T-helper 2 cell treated with Interferon-gamma antibody and Interleukin-4, amounts not matched to agents 5 μg/mL and 100 μg/mL, for 36 hours (primary cell): ENCODE measurements at regions not wholly inside any gene's neighbourhood (a gene's known extent, or its start where the extent isn't known, plus 50 kb on each side); places are given as distances from the start of the nearest gene placed in this dataset.
"Not testable (repeated sequence)": the region's sequence is repeated elsewhere in the genome, so short reads cannot be mapped to it uniquely, and the experiment has no call there.

Experiments used
- DNase-seq: peaks from one replicate; pipeline ENCODE4 v3.0.0; 2021; ENCODE audit warnings: low spot score
- H3K27ac Mint-ChIP-seq: one replicate; pipeline ENCODE4 v1.8.0; 2021; ENCODE audit warnings: mild to moderate bottlenecking, mixed read lengths
- H3K27me3 Mint-ChIP-seq: one replicate; pipeline ENCODE4 v1.8.0; 2021; ENCODE audit warnings: low read depth, mixed read lengths
- H3K36me3 Mint-ChIP-seq: one replicate; pipeline ENCODE4 v1.8.0; 2021; ENCODE audit warnings: low read depth, mixed read lengths
- H3K4me1 Mint-ChIP-seq: one replicate; pipeline ENCODE4 v1.8.0; 2021; ENCODE audit warnings: low read depth, mixed read lengths
- H3K4me3 Mint-ChIP-seq: one replicate; pipeline ENCODE4 v1.8.0; 2022; ENCODE audit warnings: mild to moderate bottlenecking, moderate library complexity, mixed read lengths
- H3K9me3 Mint-ChIP-seq: one replicate; pipeline ENCODE4 v1.8.0; 2021; ENCODE audit warnings: mixed read lengths

DNA sequence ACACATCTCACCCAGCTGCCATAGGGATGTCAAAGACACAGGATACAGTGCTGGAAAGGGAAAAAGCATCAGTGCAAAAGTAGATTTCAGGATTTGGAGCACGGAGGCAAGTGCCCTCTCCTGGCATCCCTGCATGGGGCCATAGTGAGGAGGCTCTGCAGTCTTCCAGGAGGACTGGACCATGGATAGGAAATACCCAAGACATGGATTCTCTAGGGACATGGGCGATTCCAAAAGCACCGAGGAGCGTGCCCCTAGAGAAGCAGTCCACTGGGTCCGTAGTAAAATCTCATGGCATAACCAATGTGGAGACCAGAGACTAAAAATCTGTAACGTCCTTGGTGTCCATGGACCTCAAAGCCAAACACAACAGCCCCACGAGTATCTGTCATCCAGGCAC is 818.2 kb downstream of the KCNJ18 start:
- H3K36me3 Mint-ChIP-seq = peaks cover 2% of the 10 kb centered on the region
- H3K9me3 Mint-ChIP-seq = peaks cover 41% of the 10 kb centered on the region
- H3K4me3 Mint-ChIP-seq = no peak overlapping the region
- no peak overlapping the region for H3K27ac Mint-ChIP-seq
- H3K4me1 Mint-ChIP-seq = no peaks in the 10 kb centered on the region
- no peak for DNase-seq
- H3K27me3 Mint-ChIP-seq = no peaks in the 10 kb centered on the region

DNA sequence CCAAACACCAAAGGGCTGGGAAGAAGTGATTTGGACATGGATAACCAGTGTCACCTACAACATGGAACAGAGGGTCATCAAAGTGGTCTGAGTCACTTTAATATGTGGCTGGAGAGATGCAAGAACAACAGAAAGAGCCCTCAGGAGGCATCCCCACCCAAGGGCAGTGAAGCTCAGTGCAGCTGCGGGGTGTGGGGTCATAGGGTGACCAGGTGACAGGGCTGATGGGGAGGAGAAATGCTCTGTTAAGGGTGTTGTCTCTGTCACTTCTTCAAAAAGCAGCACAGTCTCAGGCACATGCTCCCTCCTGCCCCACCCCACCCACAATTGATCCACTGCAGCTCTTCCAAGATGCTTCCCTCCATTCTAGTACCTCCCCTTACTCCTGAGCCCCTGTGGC is 819.1 kb downstream of the KCNJ18 start:
- Mint-ChIP-seq H3K9me3 (peaks cover 41% of the 10 kb centered on the region), H3K27ac (no peak overlapping the region), H3K4me1 (no peaks in the 10 kb centered on the region), H3K27me3 (no peaks in the 10 kb centered on the region), H3K4me3 (no peak overlapping the region), H3K36me3 (no peaks in the 10 kb centered on the region)
- DNase-seq = no peak

DNA sequence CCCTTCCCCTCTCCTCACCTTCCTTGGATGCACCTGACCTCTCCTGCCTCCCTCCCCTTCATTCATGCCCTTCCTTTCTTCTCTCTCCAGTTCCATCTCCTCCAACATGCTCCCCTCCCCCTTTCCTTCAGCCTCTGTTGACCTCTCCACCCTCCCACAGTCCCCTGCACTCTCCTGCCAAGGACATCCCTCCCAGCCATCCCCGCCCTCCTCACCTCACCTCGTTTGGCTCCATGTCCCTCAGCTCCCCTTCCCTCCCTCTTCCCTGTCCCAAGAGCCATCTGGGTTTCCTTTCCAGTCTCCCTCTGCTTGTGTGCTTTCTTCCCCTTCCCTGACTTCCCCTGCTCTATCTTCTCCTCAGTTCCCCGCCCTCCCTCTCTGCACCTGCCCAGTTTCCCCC is 819.7 kb downstream of the KCNJ18 start:
- DNase-seq = no peak
- H3K9me3 Mint-ChIP-seq = peaks cover 42% of the 10 kb centered on the region
- no peaks in the 10 kb centered on the region for H3K27me3 Mint-ChIP-seq
- H3K36me3 Mint-ChIP-seq = no peaks in the 10 kb centered on the region
- no peak overlapping the region for H3K27ac Mint-ChIP-seq
- H3K4me3 Mint-ChIP-seq = no peak overlapping the region
- no peaks in the 10 kb centered on the region for H3K4me1 Mint-ChIP-seq

DNA sequence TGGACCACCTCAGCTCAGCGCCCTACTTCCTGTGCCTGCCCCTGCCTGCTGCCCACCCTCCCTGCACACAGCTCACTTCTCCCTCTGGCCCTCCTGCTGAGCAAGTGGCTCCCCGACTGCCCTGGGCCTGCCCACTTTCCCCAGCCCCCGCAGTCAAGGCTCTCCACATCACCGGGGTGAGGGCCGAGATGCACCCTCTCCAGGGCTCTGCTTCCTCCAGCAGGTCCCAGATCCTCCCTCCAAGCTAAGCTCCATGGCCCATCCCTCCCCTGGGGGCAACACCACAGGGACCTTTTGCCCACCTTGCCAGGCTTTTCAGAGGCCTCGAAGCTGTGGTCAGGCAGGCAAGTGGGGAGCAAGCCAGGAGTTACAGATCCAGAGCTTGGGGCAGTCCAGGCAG is 820.2 kb downstream of the KCNJ18 start:
- Mint-ChIP-seq H3K27ac (no peak overlapping the region), H3K4me1 (no peaks in the 10 kb centered on the region), H3K27me3 (no peaks in the 10 kb centered on the region), H3K36me3 (no peaks in the 10 kb centered on the region), H3K4me3 (no peak overlapping the region), H3K9me3 (peaks cover 42% of the 10 kb centered on the region)
- DNase-seq = no peak

DNA sequence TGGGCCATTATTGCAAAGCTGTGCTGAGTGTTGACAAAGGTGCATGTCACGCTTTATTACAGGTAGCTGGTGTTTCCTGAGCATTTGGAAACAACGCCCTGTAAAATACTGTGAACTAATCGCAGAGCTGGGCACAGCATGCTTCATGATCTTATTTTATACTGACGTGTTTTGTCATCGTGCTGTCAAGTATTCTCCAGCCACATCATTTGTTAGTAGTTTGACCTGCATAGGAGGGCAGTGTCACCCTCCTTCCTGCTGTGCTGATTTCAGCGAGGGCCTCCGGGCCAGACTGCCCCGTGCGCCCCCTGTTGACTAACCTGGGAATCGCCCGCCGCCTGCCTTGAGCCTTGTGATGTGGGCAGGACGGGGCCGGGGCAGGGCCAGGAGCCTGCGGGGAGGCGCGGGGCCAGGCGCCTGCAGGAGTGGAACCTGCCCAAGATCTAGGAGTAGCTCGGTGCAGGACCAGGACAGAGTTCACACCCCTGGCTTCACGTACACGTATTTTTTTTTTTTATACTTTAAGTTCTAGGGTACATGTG is 820.7 kb downstream of the KCNJ18 start:
- H3K36me3 Mint-ChIP-seq = no peaks in the 10 kb centered on the region
- H3K4me3 Mint-ChIP-seq = no peak overlapping the region
- no peaks in the 10 kb centered on the region for H3K27me3 Mint-ChIP-seq
- no peaks in the 10 kb centered on the region for H3K4me1 Mint-ChIP-seq
- H3K9me3 Mint-ChIP-seq = peaks cover 44% of the 10 kb centered on the region
- no peak for DNase-seq
- H3K27ac Mint-ChIP-seq = no peak overlapping the region

DNA sequence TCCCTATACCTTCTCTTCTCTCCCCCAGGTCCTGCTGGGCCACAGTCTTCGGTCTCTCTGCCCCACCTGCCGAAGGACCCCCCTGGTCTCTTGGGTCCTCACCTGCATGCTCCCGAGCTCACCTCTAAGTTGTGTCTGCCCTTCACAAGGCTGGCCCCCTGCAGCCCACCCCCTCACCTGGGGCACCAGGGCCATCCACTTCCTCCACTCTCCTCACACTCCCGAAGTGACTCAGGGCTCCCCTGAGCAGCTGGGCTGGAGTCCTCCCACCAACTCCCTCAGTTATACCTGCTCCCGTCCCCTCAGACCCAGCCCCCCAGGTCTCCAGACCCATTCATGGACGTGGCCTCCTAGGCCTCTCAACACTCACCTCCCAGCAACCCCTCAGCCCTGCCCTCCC is 822.0 kb downstream of the KCNJ18 start:
- DNase-seq = no peak
- Mint-ChIP-seq H3K27me3 (no peaks in the 10 kb centered on the region), H3K4me3 (no peak overlapping the region), H3K36me3 (no peaks in the 10 kb centered on the region), H3K9me3 (peaks cover 42% of the 10 kb centered on the region), H3K27ac (no peak overlapping the region), H3K4me1 (no peaks in the 10 kb centered on the region)

DNA sequence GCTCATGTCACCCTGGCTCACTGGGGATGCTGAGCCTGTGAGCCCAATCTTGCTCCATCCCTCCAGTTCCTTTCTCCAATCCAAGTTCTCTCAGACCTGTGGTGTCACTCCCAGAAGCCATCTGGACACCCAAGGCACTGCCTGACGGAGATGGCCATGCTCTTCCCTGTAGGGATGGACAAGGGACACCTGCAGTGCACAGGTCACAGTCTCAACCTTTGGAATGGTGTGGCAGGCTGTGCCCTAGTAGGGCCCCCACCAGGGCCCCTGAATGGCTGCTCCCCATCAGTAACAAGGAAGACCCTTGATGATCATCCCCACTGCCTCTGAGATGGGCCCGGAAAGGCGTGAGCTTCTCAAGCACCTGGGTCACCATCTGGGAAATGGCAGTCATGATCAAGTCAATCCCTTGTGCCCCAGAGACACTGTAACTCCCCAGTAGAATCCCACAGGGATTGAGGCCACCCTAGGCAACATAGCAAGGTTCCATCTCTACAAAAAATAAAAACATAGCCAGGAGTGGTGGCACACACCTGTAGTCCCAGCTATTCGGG is 822.5 kb downstream of the KCNJ18 start:
- Mint-ChIP-seq H3K27me3 (no peaks in the 10 kb centered on the region), H3K4me3 (no peak overlapping the region), H3K36me3 (no peaks in the 10 kb centered on the region), H3K27ac (no peak overlapping the region), H3K4me1 (no peaks in the 10 kb centered on the region), H3K9me3 (peaks cover 40% of the 10 kb centered on the region)
- DNase-seq = no peak

DNA sequence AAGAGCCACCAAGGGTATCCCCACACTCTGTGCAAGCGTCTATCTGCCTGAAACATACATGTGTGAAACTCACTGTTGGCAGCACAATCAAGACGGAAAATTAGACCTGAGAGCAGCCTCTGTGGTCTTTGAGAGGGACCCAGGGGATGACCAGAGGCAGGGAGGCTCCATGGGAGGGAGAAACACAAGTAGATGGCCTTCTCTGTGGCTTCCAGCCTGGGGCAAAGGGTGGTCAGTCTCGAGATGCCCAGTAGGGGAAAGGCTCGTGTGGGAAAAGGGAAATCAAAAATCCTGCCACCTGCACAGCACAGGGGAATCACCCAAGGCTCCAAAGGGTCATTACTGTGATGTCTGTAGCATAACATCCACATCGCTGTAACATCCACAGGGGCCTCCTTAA is 823.3 kb downstream of the KCNJ18 start:
- DNase-seq = no peak
- no peaks in the 10 kb centered on the region for H3K27me3 Mint-ChIP-seq
- H3K4me1 Mint-ChIP-seq = no peaks in the 10 kb centered on the region
- H3K4me3 Mint-ChIP-seq = no peak overlapping the region
- no peak overlapping the region for H3K27ac Mint-ChIP-seq
- H3K9me3 Mint-ChIP-seq = peaks cover 32% of the 10 kb centered on the region
- H3K36me3 Mint-ChIP-seq = no peaks in the 10 kb centered on the region

DNA sequence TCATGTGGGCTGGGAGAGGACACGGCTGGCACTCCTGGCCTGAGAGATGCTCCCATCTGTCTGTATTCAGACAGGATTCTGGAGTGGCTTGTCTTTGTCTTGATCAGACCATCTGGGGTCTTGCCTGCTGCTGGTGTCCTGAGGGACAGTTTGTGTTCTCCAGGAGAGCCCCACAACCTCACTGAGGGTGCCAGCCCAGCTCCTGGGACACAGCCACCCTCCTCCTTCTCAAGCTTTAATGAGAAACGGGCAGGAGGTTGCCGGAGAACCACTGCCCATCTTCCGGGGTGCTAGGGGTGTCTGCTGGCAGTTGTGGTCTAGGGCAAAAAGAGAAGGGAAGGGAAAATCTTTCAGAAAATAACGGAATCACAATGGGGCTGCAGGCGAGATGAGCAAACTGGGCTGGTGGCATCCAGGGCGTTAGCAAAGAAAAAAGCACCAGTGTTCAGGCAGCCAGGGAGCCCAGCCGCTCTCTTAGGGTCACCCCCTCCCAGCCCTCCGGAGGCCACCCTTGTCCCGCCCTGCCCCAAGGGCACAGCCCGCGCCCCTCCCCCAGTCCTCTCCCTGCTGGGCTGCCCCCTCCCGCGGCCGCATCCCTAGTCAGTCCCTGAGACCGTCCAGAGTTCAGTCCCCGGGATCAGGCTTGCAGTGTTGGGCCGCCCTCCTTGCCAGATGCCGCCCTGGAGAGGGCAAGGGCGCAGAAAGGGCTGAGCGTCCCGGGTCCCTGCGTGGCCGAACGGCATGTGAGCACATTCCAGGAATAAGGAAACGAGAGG is 824.7 kb downstream of the KCNJ18 start:
- Mint-ChIP-seq H3K36me3 (no peaks in the 10 kb centered on the region), H3K27ac (no peak overlapping the region), H3K4me1 (no peaks in the 10 kb centered on the region), H3K27me3 (no peaks in the 10 kb centered on the region), H3K9me3 (peaks cover 23% of the 10 kb centered on the region), H3K4me3 (no peak overlapping the region)
- no peak for DNase-seq

DNA sequence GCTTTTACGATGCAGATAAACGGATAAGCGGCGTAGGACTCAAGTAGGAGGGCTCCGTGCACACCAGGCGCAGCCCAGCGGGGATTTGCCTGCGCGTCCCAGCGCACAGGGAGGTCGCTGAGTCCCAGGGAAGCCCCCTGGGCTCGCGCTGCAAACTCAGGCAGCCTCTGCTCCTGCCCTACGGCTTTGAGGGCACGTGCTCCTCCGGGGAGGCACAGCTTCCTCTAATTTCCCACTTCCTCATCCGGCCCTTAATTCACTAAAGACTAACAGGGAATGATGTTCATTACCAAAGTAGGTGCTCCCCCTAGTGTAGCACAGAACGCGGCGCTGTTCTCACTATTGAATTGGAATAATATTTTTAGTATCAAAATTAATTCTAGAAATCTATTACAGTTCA is 825.4 kb downstream of the KCNJ18 start:
- Mint-ChIP-seq H3K4me1 (no peaks in the 10 kb centered on the region), H3K9me3 (peaks cover 23% of the 10 kb centered on the region), H3K27ac (no peak overlapping the region), H3K27me3 (no peaks in the 10 kb centered on the region), H3K4me3 (no peak overlapping the region), H3K36me3 (no peaks in the 10 kb centered on the region)
- no peak for DNase-seq

DNA sequence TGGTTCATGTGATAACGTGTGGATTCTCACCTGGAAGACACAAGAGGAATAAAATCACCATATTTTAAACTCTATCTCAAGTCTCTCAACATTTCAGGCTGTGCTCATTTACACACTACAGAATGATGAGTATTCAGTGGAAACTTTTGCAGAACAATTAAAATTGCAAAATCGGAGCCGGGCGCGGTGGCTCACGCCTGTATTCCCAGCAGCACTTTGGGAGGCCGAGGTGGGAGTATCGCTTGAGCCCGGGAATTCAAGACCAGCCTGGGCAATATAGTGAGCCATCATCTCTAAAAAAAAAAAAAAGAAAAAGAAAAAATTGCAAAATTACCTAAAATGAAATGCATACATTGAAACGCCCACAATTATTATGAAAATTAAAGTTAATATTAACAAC is 825.9 kb downstream of the KCNJ18 start:
- no peaks in the 10 kb centered on the region for H3K36me3 Mint-ChIP-seq
- H3K4me1 Mint-ChIP-seq = no peaks in the 10 kb centered on the region
- no peak overlapping the region for H3K27ac Mint-ChIP-seq
- H3K9me3 Mint-ChIP-seq = peaks cover 23% of the 10 kb centered on the region
- no peak overlapping the region for H3K4me3 Mint-ChIP-seq
- no peak for DNase-seq
- no peaks in the 10 kb centered on the region for H3K27me3 Mint-ChIP-seq

DNA sequence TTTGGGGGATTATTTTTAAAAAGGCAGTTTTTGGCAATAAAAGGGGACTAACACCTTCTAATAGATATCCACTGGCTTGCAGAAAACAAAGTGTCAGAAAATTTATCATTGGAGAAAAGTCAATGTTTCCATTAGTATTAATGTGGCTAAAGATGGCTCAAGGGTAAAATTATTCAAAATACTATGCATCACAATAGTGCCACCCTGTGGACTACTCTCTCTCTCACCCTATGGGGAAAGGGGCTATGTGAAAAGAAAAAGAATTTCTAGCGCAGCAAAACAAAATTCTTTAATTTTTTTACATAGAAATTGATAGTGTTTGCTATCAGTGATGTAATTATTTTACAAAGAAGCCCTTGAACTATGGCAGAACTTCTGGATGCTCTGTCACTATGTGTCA is 856.5 kb downstream of the KCNJ18 start:
- not testable (repeated sequence) for H3K27me3 Mint-ChIP-seq, DNase-seq, H3K4me1 Mint-ChIP-seq, H3K4me3 Mint-ChIP-seq, H3K36me3 Mint-ChIP-seq, H3K9me3 Mint-ChIP-seq, H3K27ac Mint-ChIP-seq

DNA sequence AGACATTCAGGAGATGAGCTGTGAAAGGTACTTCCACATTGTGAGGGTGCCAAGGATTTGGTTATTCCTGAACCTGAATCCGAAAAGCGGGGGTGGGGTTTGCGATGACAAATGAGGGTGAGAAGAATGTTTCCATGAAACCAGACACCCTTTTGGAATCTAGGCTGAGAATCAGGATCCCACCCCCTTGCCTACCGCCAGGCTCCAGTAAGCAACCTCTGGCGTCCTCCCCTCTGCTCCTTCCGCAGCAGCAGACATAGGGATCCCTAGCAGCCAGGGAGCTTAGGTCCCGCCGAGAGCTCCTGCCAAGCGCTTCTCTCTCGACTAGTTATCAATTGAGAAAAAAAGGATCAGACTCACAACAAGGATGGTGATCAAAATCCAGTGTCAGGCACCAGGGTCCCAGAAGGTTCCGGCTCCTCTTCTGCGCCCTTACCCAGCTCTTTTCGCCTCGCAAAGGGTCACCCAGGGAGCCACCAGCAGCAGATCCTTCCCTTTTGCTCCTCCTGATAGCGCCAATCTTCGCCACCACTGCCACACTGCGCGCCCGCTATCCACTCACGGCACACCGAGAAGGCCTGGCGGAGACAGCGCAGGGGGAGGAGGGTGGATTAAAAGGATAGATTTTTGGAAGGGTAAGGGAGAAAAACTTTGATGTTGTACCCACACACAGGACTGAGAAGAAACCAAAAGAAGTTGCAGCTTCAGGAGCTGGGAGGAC is 859.5 kb downstream of the KCNJ18 start:
- not testable (repeated sequence) for H3K4me3 Mint-ChIP-seq, H3K27ac Mint-ChIP-seq, H3K4me1 Mint-ChIP-seq, DNase-seq, H3K27me3 Mint-ChIP-seq, H3K36me3 Mint-ChIP-seq
- peaks cover 14% of the 10 kb centered on the region for H3K9me3 Mint-ChIP-seq

DNA sequence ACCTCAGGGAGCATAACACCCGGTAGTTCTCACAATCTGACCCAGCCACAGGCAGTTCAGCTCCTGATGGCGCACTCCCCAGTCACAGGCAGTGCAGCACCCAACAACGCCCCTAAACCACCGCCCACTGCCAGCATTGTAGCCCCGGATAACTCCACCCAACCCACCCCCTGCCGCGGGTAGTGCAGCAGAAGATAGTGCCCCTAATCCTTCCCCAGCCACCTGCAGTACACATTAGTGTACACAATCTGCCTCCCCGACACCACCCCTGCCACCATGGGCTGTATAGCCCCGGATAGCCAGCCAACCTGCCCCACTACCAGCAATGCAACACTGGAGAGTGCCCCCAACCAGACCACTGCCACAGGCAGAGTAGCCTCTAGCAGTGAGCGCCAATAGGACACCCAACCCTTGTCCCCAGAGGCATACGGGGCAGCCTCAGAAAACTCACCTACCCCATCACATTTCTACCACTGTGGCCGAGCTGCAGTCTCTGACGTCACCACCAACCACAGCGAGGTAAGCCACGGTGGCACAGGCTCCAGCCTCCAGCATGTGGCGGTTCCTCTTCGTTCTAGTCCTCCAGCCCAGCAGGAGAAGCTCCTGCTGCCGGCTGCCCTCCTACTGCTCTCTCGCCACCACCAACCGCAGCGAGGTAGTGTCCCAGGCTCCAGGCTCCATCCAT is 877.3 kb downstream of the KCNJ18 start:
- no peak for DNase-seq
- no peak overlapping the region for H3K4me3 Mint-ChIP-seq
- H3K27me3 Mint-ChIP-seq = no peaks in the 10 kb centered on the region
- peaks cover 51% of the 10 kb centered on the region for H3K9me3 Mint-ChIP-seq
- no peaks in the 10 kb centered on the region for H3K4me1 Mint-ChIP-seq
- H3K27ac Mint-ChIP-seq = no peak overlapping the region
- no peaks in the 10 kb centered on the region for H3K36me3 Mint-ChIP-seq
